ENCODE measurements at regions not wholly inside any gene's neighbourhood (a gene's known extent, or its start where the extent isn't known, plus 50 kb on each side); places are given as distances from the start of the nearest gene placed in this dataset.

DNA sequence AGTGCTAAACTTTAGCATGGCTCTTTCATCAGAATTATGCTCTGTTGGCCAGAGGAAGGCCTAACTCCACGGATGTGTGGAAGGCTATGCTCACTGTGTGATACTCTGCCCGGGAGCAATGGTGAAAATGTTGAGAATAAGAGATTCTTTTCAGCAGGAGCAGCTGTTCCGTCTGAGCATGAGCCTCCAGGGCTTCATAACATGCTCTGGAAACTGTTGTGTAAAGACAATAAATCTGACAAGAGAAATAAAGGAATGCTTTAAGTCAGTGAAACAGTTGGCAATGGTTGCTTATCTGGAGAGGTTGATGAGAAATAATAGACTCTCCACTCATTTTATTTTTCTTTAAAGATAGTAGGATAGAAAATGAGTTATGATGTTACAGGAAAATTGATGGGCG is 269.8 kb downstream of the DIPK2A start:
- DNase-seq: no peak

DNA sequence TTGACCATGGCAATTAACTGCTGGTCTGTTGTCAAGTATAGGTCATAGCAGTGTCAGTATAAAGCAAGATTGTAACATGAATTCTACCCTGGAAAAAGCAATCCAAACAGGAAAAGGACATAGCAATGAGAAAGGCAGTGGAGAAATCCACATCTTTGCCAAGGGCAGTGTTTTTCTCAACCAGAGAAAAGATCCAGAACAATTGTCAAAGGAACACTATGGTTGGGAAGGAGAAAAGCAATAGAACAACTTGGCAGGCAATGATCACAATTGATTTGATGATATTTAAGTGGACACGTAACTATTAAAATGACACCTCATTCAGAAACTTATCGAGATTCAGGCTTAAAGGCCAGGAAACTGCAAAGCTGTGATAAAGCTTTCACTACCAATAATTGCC is 271.1 kb downstream of the DIPK2A start:
- no peak for DNase-seq

DNA sequence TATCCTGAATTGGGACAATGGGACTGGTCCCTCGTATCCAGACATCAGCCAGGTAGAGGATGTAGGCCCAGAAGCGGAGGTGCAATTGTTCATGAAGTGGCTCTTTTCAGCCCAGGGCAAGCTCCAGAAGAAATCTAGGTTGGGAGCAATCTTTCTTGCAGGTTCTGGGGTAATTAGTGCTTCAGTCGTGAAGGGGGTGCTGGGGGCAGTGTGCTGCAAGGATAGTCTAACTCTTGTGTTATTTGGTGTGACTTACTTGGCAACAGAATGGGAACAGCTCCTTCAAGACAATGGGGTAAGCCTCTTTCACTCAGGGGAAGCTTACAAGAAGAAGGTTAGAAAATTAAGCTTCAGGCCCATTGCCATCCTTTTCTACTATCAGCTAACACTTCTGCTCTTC is 273.0 kb downstream of the DIPK2A start:
- no peak for DNase-seq

DNA sequence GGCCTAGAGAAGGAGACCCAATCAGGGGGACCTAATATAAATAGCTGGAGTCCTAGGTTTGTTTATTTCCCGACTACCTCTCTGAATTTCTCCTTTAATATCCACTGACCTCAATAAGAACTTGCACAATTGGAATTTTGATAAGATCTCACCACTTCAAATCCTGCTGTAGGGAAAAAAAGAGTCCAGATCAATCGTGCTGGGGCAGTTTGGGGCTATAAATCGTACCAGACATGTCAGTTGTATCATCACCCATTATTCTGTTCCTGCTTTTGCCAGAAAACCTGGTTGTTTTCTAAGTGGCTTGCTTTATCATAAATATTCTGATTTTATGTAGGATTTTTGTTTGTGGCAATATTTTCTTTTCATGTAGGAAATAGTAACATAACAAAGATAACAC is 281.3 kb downstream of the DIPK2A start:
- DNase-seq: no peak

DNA sequence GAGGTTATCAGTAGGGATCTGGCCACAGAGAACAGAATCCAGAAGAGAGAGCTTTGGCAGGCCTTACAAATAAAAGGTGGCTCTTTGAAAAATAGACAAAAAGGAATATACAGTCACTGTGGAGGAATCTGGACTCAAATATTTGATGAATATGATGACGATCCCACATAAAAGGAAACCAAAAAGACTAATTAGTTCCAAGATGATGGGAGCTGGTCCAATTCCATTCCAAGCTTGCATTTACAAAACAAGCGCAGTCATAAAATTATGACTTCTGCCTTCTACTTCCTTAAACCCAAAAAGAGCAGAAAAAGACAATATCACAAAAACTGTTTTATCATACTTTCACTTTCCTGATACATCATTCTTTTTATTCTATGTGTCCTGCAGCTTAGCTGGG is 285.8 kb downstream of the DIPK2A start:
- no peak for DNase-seq

DNA sequence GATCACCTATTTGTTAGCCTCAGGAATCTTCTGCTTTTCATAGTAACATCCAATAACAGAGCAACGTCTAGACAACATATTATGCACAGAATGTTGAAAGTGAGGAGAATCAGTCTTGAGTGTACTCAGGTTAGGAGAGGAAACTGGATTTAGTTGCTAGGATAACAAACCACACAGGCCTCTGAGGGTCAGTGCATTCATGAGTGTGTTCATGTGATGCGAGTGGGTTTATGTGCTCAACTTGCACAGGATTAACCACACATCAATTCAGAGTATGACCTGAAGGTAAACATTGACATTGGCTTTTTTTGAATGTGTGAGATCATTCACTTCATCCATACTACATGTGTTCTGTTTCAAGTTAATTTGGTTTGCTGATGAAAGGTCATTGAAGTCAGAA is 287.6 kb downstream of the DIPK2A start:
- no peak for DNase-seq

DNA sequence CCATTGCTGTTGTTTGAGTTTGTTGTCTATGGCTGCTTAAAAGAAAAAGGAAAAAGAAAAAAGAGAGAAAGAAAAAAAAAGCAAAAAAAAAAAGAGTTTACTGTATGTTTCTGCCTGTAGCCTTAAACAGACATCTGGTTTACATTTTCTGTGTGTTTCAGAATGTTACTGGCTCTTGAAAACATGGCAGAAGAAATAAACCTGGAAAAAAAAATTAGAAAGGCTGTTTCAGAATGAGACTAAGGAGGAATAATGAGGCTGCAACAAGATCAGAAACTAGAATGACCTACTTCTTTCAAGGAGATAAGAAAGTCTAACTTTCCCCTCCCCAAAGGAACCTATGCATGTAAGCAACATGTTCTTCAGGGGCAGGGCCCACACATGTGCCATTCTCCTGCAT is 292.1 kb downstream of the DIPK2A start:
- no peak for DNase-seq

DNA sequence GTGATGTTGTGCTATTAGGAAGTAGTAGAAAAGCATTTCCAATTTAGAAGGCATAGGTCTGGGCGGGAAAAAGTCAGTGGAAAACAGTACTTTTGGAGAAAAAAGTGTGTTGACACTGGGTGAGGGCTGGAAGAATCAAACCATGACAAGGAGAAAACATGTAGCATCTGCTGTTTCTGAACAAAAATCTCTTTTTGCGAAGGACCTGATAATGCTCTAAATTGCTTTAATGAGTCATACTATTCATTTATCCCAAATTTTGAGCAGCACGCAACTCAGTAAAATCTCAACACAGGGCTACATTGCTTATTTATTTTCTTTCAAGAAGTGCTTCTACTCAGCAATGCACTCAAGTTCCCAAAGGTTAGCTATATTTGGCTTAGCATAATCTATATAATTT is 292.7 kb downstream of the DIPK2A start:
- no peak for DNase-seq

DNA sequence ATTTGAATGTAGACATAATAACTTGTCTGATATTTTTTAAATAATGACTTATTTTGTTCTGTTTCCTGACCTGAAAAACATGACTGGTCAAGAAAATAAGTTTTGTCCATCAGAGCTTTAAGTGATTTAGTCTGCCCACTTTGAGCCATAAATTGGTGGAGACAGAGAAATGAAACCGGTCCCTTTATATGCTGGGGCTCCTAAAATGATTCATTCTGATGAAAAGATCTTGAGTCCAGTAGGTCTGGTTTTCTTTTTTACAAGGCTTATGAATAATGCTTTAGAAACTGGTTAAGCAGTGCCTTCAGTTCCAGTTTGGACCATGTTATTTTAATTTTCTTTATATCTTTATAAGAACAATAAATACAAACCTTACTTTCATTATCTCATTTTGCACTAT is 293.2 kb downstream of the DIPK2A start:
- DNase-seq: no peak

DNA sequence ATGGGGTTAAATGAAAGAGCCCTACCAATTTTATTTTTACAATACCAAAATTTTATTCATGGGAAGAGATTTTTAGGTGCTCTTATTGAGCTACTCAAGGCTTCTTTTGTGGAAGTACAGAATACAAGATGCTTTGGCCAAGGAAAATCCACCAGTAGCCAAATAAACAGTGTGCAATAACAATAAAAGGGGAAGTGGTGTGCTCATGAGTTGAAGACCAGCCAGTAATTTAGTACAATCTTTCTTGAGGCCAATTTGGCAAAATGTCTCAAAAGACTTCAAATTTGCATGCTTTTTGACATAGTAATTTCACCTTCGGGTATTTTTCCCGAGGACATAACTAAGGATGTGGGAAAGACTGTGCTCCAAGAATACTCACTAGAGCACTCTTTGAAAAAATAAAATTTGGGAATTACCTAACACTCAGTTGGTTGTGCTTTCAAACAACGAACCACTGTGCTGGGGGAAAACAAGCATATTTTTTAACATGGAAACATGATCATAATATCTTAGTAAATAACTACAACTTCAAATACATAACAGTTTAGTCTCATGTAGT is 294.0 kb downstream of the DIPK2A start:
- DNase-seq: peak; percentile 5

DNA sequence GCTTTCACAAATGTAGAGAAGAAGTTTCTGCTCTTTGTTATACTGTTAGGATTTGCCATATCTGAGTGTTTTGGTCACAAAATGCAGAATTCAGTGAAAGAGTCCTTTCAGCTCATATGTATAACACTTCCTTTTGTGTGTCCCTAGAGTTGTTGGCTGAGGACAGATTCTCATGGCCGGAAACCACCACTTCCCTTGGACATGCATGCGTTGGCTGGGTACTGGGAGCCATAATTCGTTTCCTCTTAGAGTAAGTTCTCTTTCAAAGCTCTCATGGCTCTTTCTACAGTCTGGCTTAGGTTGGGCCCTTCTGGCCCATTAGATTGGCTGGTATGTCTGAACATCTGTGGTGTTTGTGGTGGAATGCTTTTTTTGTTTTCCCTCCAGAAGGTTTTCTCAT is 298.5 kb downstream of the DIPK2A start:
- DNase-seq: peak; percentile 34

DNA sequence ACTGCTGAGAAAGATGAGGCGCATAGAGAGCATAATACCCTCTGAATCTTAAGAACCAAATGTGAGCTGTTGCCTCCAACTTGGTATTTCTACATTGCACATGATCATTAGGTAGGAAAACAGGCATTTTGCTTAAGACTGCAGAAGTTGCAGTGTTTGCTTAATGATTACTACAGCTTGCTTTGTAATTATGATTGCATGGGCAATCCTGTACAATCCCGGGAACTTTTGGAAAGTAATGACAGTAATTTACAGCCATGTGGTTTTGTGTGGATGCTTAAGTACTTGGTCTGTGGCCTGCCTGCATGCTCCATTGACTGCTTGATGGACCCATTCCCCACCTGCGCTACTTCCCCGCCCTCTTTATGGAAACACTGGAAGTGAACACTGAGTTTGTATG is 301.1 kb downstream of the DIPK2A start:
- DNase-seq: no peak

DNA sequence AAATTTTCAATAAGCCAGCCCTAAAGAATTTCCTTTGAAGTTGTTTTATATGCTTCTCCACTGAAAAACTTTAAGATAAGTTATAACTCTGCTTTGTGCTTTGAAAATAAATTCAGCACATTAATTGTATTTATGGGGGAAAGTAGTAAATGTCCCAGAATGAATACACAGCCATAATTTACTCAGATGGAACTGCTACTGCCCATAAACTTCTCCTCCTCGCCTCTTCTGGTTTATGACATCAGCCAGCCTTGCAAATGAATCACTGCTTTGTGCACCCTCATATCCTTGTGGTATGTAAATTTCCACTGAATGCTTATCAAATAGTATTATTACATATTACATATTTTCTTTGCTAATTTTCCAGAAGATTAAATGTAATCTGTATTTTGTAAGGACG is 302.0 kb downstream of the DIPK2A start:
- no peak for DNase-seq

DNA sequence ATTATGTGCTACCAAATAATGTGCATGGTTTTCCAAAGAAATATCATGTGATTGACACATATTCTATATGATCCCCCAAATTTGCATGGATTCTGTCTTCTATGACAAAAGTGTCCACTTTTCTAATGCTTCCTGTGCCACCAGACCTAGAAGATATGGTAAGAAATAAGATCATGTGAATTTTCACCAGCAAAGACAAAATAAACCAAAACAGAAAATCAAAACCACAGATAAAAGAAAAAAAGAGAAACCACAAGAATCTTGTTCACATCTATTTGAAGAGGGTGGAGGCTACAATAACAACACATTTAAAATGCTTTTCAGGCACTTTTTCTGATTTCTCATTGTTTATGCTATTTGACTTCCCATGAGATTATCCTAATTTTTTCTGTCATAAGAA is 303.4 kb downstream of the DIPK2A start:
- no peak for DNase-seq

DNA sequence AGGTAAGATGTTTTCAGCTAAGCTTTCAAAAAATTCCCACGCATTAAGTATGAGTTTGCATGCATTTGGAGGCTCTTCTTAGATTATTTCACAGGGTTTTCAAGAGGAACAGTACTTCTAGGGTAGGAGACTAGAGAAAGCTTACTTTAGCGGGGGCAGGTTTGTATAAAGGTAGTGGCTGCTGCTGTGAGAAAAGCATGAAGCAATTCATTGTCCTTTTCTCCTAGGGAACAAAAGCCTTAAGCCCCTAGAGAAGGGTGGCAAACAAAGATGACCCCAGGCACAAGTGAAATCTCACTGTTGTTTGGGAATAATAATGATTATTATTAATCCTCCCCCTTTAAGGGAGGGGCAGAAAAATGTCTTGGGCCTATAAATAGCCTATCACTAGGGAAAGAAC is 310.7 kb downstream of the DIPK2A start:
- DNase-seq: no peak

DNA sequence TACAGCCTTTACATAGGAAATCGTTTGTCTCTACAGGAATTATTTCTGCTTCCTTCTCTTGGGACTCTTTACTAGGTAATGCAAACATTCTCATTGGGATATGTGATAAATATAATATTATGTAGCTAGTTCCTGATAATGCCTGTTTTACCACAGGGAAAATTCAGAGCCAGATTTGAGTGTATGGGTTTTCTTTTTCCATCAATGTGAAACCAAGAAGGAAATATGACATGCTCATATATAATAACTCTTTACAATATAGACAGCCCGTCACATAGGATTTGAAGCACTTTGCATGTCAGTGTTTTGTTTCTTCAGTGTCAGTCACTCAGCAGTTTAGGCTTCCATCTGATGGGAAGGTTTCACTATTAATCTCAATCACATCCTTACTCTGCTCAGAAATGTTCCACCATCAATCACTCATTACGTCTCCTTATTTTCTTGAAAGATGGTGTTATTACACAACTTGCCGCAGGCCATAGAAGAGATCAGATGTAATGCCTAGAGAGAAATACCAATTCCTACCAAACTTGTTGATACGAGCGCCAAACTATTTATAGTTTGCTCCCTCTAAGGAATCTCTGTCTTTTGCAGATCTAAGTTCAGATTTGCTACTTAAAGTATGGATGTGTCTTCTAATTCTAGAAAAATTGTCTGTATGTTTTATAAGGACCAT is 314.8 kb downstream of the DIPK2A start:
- DNase-seq: no peak

DNA sequence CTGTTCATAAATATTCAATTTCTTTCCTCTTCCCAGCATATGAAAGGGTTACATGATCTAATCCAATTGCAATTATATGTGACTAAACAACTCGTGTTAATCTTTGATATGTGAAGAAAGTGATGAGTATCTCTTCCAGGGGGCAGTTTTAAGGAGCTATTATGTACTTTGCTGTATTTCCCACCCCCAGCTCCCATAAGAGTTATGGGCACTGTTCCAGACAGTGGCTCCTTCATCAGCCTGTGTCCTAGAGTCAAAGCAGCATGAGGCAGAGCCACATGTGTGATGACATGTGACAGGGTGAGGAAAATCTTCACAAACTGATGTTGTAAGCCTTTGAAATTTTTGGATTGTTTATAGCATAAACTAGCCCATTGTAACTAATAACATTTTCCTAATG is 315.4 kb downstream of the DIPK2A start:
- no peak for DNase-seq

DNA sequence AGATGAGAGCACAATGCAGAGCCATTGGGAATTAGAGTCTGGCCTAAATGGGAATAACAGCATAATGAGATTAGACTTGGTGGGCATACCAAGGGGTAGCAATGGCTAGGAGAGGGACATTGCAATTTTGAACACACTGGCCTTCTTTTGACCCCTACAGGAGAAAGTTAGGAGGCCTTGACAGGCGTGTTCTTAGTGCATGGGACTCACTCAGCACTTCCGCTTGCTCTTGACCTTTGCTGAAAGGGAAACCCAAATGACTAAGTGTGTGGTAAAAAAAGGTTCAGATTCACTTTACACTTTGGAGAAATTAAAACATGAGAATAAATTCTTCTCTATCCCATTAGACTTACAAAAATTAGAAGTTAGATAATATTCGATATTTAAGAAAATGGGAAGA is 317.4 kb downstream of the DIPK2A start:
- no peak for DNase-seq

DNA sequence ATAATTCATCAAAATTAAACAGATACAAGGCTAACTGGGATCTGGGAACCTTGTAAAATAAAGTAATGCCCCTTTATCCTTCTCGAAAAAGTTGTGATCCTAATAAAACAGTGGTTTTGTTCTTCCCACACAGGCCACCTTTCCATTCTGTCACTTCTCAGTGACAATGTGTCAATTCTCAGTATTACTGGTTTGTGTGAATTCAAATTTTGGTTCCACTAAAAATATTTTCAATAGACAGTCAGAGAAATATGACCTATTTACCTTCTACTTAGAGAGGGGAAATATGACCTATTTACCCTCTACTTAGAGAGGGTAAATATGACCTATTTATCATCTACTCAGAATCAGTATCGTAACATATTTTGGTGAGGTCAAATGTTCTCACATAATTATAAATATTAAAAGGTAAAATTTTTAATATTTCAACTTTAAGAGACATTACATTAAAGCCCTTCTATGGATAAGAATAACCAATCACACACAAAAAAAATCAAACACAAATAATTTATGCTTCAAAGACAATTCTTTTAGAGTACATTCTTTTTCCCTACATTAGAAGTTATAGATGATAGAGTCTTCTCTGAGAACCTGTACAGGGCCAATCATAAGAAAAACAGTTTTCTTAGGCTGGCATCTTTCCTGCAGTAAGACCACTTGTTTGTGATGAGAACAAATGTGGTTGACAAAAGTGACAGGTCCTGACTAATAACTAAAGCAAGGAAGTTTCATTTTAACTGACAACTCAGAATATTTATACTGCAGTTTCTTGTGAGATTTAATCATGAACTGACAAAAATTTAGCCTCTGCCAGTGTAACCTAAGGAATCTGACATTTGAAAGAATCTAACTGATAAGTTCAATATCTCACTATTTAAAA is 323.3 kb downstream of the DIPK2A start:
- DNase-seq: no peak

DNA sequence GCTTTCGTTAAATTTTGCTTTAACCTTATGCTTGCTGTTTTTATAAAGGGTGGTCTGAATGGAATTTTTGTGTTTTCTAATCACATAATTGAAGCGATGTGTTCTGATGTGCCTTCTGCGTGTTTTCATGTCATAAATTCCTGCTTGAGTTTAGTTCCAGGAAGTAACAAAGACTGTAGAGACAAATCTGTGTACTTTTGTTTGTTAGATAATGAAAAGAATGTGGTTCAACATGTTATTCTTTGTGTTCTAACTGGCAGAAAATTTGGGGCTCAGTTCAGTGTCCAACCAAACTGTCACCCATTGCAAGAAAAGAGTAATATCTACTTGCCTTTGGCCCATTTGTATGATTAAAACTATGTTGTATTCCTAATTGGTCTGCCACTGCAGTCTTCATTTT is 324.0 kb downstream of the DIPK2A start:
- DNase-seq: no peak

DNA sequence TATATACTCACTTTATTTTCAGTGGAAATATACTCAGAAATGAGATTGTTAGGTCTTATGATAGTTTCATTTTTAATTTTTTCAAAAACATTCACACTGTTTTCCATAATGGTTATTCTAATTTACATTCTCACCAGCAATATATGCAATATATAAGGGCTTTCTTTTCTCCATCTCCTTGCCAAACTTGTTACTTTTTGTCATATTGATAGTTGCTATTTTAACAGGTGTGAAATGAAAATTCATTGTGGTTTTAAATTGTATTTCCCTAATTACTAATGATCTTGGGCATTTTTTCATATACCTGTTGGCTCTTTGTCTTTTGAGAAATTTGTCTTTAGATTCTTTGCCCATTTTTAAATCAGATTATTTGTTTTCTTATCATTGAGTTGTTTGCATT is 325.2 kb downstream of the DIPK2A start:
- DNase-seq: no peak

DNA sequence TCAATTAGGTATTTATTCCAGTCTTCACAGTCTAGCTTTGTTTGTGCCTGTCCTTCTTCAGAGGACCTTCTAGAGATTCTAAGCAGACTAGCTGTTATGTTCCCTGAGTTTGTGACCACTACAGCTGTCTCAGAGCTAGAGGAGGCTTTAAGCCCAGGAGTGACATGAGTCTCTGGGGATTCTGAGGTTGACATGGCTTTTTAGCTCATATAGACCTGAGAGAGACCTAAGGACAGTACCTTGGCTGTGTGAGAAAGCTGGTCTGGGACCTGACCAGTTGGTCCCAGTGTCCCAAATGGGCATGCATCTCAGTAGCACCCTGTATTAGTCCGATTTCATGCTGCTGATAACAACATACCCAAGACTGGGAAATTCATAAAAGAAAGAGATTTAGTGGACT is 330.2 kb downstream of the DIPK2A start:
- DNase-seq: no peak

DNA sequence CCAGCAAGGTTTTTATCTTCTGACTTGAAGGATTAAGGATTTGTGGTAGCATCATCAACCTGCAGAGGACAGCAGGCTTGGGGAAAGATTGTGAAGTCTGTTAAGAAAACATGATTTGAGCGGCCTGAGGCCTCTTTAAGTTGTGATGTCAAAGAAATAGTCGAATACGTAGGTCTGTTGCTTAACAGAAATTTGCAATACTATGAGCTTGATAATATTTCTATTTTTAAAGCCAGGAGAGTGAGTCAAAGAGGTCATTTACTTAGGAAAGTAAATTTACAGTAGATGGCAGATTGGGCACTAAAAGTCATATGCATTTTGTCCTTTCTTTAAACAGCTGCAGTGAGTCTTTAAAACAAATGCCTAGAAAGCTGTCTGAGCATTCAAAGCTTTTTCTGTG is 336.3 kb downstream of the DIPK2A start:
- DNase-seq: no peak

DNA sequence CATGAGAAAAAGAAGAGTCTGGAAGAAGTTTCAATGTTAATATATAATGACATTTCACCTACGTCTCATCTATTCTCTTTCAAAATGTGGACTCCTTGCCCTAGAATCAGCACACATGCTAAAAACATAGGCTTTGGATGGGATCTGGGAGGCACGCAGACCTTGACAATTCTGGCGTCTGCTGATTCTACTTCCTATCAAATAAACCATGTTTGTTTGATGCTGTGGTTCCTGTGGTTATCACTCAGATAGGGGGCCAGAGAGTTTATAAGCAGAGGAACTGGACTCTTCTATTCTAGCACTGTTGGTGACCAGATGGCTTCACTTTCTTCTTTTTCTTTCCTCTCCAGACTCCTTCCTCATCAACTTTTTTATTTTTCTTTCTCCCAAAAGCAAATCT is 336.8 kb downstream of the DIPK2A start:
- DNase-seq: no peak
